ENCODE measurements at regions not wholly inside any gene's neighbourhood (a gene's known extent, or its start where the extent isn't known, plus 50 kb on each side); places are given as distances from the start of the nearest gene placed in this dataset.

GRCh38 chr3:87135412-87135811, 91.7 kb upstream of the CHMP2B start:
- no peak for TF ChIP-seq ETV6 (conservative IDR thresholded peaks at IDR 0.05 in 1 of 2, IDR thresholded peaks at IDR 0.05 in 1 of 2; ENCODE audit: borderline replicate concordance in 1 of 2, low read depth in 1 of 2)
- TF ChIP-seq POLR2AphosphoS2 (IDR thresholded peaks at IDR 0.05; ENCODE audit: low read depth, low read length), result no peak
- no peak for TF ChIP-seq CREM (IDR thresholded peaks at IDR 0.05; ENCODE audit: low read depth)
- TF ChIP-seq BCL11A (IDR thresholded peaks at IDR 0.05; ENCODE audit: low read depth, low read length), result no peak
- no peak for TF ChIP-seq POLR2A (IDR thresholded peaks at IDR 0.05; ENCODE audit: low read depth, low read length)
